ENCODE measurements at regions not wholly inside any gene's neighbourhood (a gene's known extent, or its start where the extent isn't known, plus 50 kb on each side); places are given as distances from the start of the nearest gene placed in this dataset.

DNA sequence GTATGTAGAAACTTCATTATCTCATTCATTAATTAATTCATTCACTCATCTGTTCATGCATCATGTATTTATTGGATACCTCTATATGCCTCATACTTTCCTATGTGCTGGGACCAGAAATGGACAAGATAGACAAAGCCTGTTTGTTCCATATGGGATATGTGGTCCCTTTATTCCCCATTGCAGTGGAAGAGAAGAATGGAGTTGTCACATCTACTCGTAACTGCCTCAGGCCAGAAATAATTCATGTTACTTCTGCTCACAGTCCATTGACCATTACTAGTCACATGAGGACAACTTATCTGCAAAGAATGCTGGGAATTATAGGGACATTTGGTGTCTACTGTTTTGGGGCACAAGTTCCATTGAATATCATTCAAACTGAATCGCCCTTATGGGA lies 327.8 kb downstream of the MATN1 start:
- TF ChIP-seq NFRKB (IDR thresholded peaks at IDR 0.05) (no peak), MTA1 (CRISPR knock-in tag; IDR thresholded peaks at IDR 0.05; ENCODE audit: borderline replicate concordance) (no peak), DNMT3B (CRISPR knock-in tag; conservative IDR thresholded peaks at IDR 0.05) (no peak), BRCA1 (CRISPR knock-in tag; IDR thresholded peaks at IDR 0.05) (no peak), REST (IDR thresholded peaks at IDR 0.05; ENCODE audit: borderline replicate concordance in 1 of 2, low read depth in 1 of 2, low read length in 2 of 2) (no peak), TCF7L2 (IDR thresholded peaks at IDR 0.05; ENCODE audit: low read depth, low read length) (no peak), SMC3 (IDR thresholded peaks at IDR 0.05; ENCODE audit: low read length) (no peak)
